ENCODE measurements at regions not wholly inside any gene's neighbourhood (a gene's known extent, or its start where the extent isn't known, plus 50 kb on each side); places are given as distances from the start of the nearest gene placed in this dataset.

- Mint-ChIP-seq H3K27ac (peak overlapping the region in 1 of 2 donors; percentile 49), H3K4me1 (peaks cover 33% of the 10 kb centered on the region), H3K9me3 (peaks cover 0 to 15% of the 10 kb centered on the region in 2 donors), H3K4me3 (peak overlapping the region; percentile 68 to 70), H3K27me3 (no peaks in the 10 kb centered on the region)
- peak; percentile 35 to 83 for DNase-seq
- peak; percentile 96 for ATAC-seq
Measured at GRCh38 chr6:45830441-45831139, 185.1 kb downstream of the CLIC5 start.

GRCh38 chr6:45829873-45830272, 185.8 kb downstream of the CLIC5 start:
- Mint-ChIP-seq H3K9me3 (peaks cover 0 to 15% of the 10 kb centered on the region in 2 donors), H3K27ac (no peak overlapping the region), H3K4me1 (peaks cover 28% of the 10 kb centered on the region), H3K27me3 (no peaks in the 10 kb centered on the region), H3K4me3 (peak overlapping the region in 1 of 2 donors; percentile 70)
- ATAC-seq: no peak
- no peak for DNase-seq

GRCh38 chr6:45827952-45828530, 187.6 kb downstream of the CLIC5 start:
- peaks cover 40% of the 10 kb centered on the region for H3K4me1 Mint-ChIP-seq
- ATAC-seq (no peak), DNase-seq (no peak)
- no peaks in the 10 kb centered on the region for H3K27me3 Mint-ChIP-seq
- peaks cover 0 to 15% of the 10 kb centered on the region in 2 donors for H3K9me3 Mint-ChIP-seq
- H3K4me3 Mint-ChIP-seq: no peak overlapping the region
- H3K27ac Mint-ChIP-seq: no peak overlapping the region

- peak; percentile 89 for ATAC-seq
- Mint-ChIP-seq H3K4me3 (peak overlapping the region; percentile 24 to 41), H3K4me1 (peaks cover 31% of the 10 kb centered on the region), H3K27ac (peak overlapping the region in 1 of 2 donors; percentile 14), H3K27me3 (no peaks in the 10 kb centered on the region), H3K9me3 (peaks cover 5 to 27% of the 10 kb centered on the region in 2 donors)
- DNase-seq: no peak
Measured at GRCh38 chr6:45822873-45823272, 192.8 kb downstream of the CLIC5 start.

GRCh38 chr6:45822246-45822812, 193.3 kb downstream of the CLIC5 start:
- Mint-ChIP-seq H3K27me3 (no peaks in the 10 kb centered on the region), H3K9me3 (peaks cover 5 to 30% of the 10 kb centered on the region in 2 donors), H3K4me3 (peak overlapping the region; percentile 6 to 75), H3K27ac (peak overlapping the region; percentile 14 to 93), H3K4me1 (peaks cover 31% of the 10 kb centered on the region)
- peak; percentile 90 for ATAC-seq
- DNase-seq: peak; percentile 16 to 41

- Mint-ChIP-seq H3K9me3 (peaks cover 5 to 30% of the 10 kb centered on the region in 2 donors), H3K4me3 (no peak overlapping the region), H3K27me3 (peaks cover 6% of the 10 kb centered on the region), H3K4me1 (peaks cover 30% of the 10 kb centered on the region), H3K27ac (no peak overlapping the region)
- DNase-seq: no peak
- no peak for ATAC-seq
Measured at GRCh38 chr6:45818655-45819054, 197.0 kb downstream of the CLIC5 start.

GRCh38 chr6:45816674-45817297, 198.9 kb downstream of the CLIC5 start:
- H3K9me3 Mint-ChIP-seq: peaks cover 0 to 23% of the 10 kb centered on the region in 2 donors
- H3K4me3 Mint-ChIP-seq: no peak overlapping the region
- H3K27me3 Mint-ChIP-seq: peaks cover 23% of the 10 kb centered on the region
- H3K27ac Mint-ChIP-seq: no peak overlapping the region
- DNase-seq (no peak), ATAC-seq (no peak)
- peaks cover 11% of the 10 kb centered on the region for H3K4me1 Mint-ChIP-seq

- H3K4me3 Mint-ChIP-seq: no peak overlapping the region
- ATAC-seq (no peak), DNase-seq (no peak)
- no peak overlapping the region for H3K27ac Mint-ChIP-seq
- H3K27me3 Mint-ChIP-seq: peaks cover 35% of the 10 kb centered on the region
- H3K9me3 Mint-ChIP-seq: peaks cover 0 to 14% of the 10 kb centered on the region in 2 donors
- H3K4me1 Mint-ChIP-seq: peaks cover 5% of the 10 kb centered on the region
Measured at GRCh38 chr6:45815466-45816125, 200.1 kb downstream of the CLIC5 start.

- no peak for ATAC-seq
- H3K27me3 Mint-ChIP-seq: peaks cover 43% of the 10 kb centered on the region
- H3K4me1 Mint-ChIP-seq: peaks cover 5% of the 10 kb centered on the region
- peaks cover 0 to 15% of the 10 kb centered on the region in 2 donors for H3K9me3 Mint-ChIP-seq
- no peak overlapping the region for H3K4me3 Mint-ChIP-seq
- DNase-seq: no peak
- no peak overlapping the region for H3K27ac Mint-ChIP-seq
Measured at GRCh38 chr6:45814772-45815171, 200.9 kb downstream of the CLIC5 start.

GRCh38 chr6:45813943-45814342, 201.7 kb downstream of the CLIC5 start:
- H3K27me3 Mint-ChIP-seq: peaks cover 43% of the 10 kb centered on the region
- no peak for ATAC-seq
- H3K27ac Mint-ChIP-seq: no peak overlapping the region

GRCh38 chr6:45812922-45813321, 202.7 kb downstream of the CLIC5 start:
- ATAC-seq: no peak
- H3K9me3 Mint-ChIP-seq: peaks cover 0 to 9% of the 10 kb centered on the region in 2 donors
- peaks cover 43% of the 10 kb centered on the region for H3K27me3 Mint-ChIP-seq
- no peak for DNase-seq
- peaks cover 5% of the 10 kb centered on the region for H3K4me1 Mint-ChIP-seq
- H3K4me3 Mint-ChIP-seq: no peak overlapping the region
- no peak overlapping the region for H3K27ac Mint-ChIP-seq

More at GRCh38 chr6:45813943-45814342, 201.7 kb downstream of the CLIC5 start:
- peaks cover 0 to 15% of the 10 kb centered on the region in 2 donors for H3K9me3 Mint-ChIP-seq
- no peak overlapping the region for H3K4me3 Mint-ChIP-seq
- peaks cover 5% of the 10 kb centered on the region for H3K4me1 Mint-ChIP-seq
- no peak for DNase-seq

- no peak overlapping the region for H3K4me3 Mint-ChIP-seq
- no peak for ATAC-seq
Measured at GRCh38 chr6:45808917-45809316, 206.7 kb downstream of the CLIC5 start.

GRCh38 chr6:45808042-45808645, 207.5 kb downstream of the CLIC5 start:
- no peak for ATAC-seq
- H3K27ac Mint-ChIP-seq: no peak overlapping the region

More at GRCh38 chr6:45808917-45809316, 206.7 kb downstream of the CLIC5 start:
- DNase-seq: no peak
- H3K27me3 Mint-ChIP-seq: peaks cover 40% of the 10 kb centered on the region
- H3K4me1 Mint-ChIP-seq: peaks cover 3% of the 10 kb centered on the region
- H3K9me3 Mint-ChIP-seq: peaks cover 0 to 7% of the 10 kb centered on the region in 2 donors
- no peak overlapping the region for H3K27ac Mint-ChIP-seq

GRCh38 chr6:45807311-45808041, 208.2 kb downstream of the CLIC5 start:
- ATAC-seq: no peak
- peaks cover under 1% of the 10 kb centered on the region for H3K4me1 Mint-ChIP-seq

More at GRCh38 chr6:45808042-45808645, 207.5 kb downstream of the CLIC5 start:
- H3K27me3 Mint-ChIP-seq: peaks cover 32% of the 10 kb centered on the region
- H3K4me3 Mint-ChIP-seq: no peak overlapping the region
- no peak for DNase-seq
- H3K9me3 Mint-ChIP-seq: peaks cover 0 to 7% of the 10 kb centered on the region in 2 donors
- H3K4me1 Mint-ChIP-seq: no peaks in the 10 kb centered on the region

More at GRCh38 chr6:45807311-45808041, 208.2 kb downstream of the CLIC5 start:
- Mint-ChIP-seq H3K4me3 (no peak overlapping the region), H3K27me3 (peaks cover 26% of the 10 kb centered on the region), H3K27ac (no peak overlapping the region), H3K9me3 (peaks cover 0 to 7% of the 10 kb centered on the region in 2 donors)
- no peak for DNase-seq
